C1 segment of cervical spinal cord (tissue), 14 donors: ENCODE measurements at regions not wholly inside any gene's neighbourhood (a gene's known extent, or its start where the extent isn't known, plus 50 kb on each side); places are given as distances from the start of the nearest gene placed in this dataset.
"Not testable (repeated sequence)": the region's sequence is repeated elsewhere in the genome, so short reads cannot be mapped to it uniquely, and the experiment has no call there.

Source experiments
- DNase-seq, 14 donors: peaks; one replicate each; lab custom pipeline; 2025; lab: John Stamatoyannopoulos, UW

GRCh38 chr7:57740126-57740525 is 290.1 kb downstream of the ZNF716 start:
- DNase-seq = not testable (repeated sequence)

GRCh38 chr7:57769131-57769530 is 319.2 kb downstream of the ZNF716 start:
- DNase-seq = no peak

GRCh38 chr7:57769958-57770357 is 320.0 kb downstream of the ZNF716 start:
- DNase-seq = no peak

GRCh38 chr7:57772126-57772924 is 322.3 kb downstream of the ZNF716 start:
- no peak for DNase-seq

GRCh38 chr7:57774300-57774699 is 324.3 kb downstream of the ZNF716 start:
- no peak for DNase-seq

GRCh38 chr7:57775396-57776088 is 325.6 kb downstream of the ZNF716 start:
- DNase-seq = no peak

- not testable (repeated sequence) for DNase-seq
Measured at GRCh38 chr7:57776136-57776856, 326.3 kb downstream of the ZNF716 start.

- no peak for DNase-seq
Measured at GRCh38 chr7:57789130-57789529, 339.2 kb downstream of the ZNF716 start.

- DNase-seq = no peak
Measured at GRCh38 chr7:57819491-57819981, 369.6 kb downstream of the ZNF716 start.

GRCh38 chr7:57820477-57820876 is 370.5 kb downstream of the ZNF716 start:
- DNase-seq = no peak

GRCh38 chr7:57821438-57822382 is 371.7 kb downstream of the ZNF716 start:
- DNase-seq = no peak

GRCh38 chr7:57826548-57826947 is 376.6 kb downstream of the ZNF716 start:
- DNase-seq = not testable (repeated sequence)

GRCh38 chr7:57835161-57835560 is 385.2 kb downstream of the ZNF716 start:
- DNase-seq = not testable (repeated sequence)

- DNase-seq = not testable (repeated sequence)
Measured at GRCh38 chr7:57839152-57839551, 389.2 kb downstream of the ZNF716 start.

- peak in 1 of 14 donors; percentile 5 for DNase-seq
Measured at GRCh38 chr7:57867884-57868701, 418.1 kb downstream of the ZNF716 start.

GRCh38 chr7:57868771-57869483 is 418.9 kb downstream of the ZNF716 start:
- peak in 1 of 14 donors; percentile 1 for DNase-seq
